ENCODE measurements at regions not wholly inside any gene's neighbourhood (a gene's known extent, or its start where the extent isn't known, plus 50 kb on each side); places are given as distances from the start of the nearest gene placed in this dataset.

- Histone ChIP-seq H3K4me2 (ENCODE audit: low read length) (no peak overlapping the region), H3K27ac (ENCODE audit: low read depth, low read length, poor library complexity, severe bottlenecking) (no peak overlapping the region), H2AFZ (ENCODE audit: low read length) (no peak overlapping the region), H3K4me3 (ENCODE audit: low read depth, low read length, poor library complexity, severe bottlenecking) (no peak overlapping the region), H3K9me2 (ENCODE audit: insufficient read depth, low read length) (no peaks in the 10 kb centered on the region), H4K20me1 (ENCODE audit: insufficient read depth, low read length) (no peaks in the 10 kb centered on the region), H3K4me1 (ENCODE audit: insufficient read depth, low read length, poor library complexity, severe bottlenecking) (no peaks in the 10 kb centered on the region), H3K79me2 (ENCODE audit: insufficient read depth, low read depth, low read length) (no peaks in the 10 kb centered on the region), H3K36me3 (ENCODE audit: insufficient read depth, low read length) (no peaks in the 10 kb centered on the region), H3K9me3 (ENCODE audit: low read length) (no peaks in the 10 kb centered on the region)
- POLR2A ChIA-PET: interaction anchor here (1.0 to 1.4 kb wide), 2 partner anchors 10 to 28 kb away, joined by 3 to 4 read pairs; no protein-coding TSS in a partner anchor
- no TSS peak for BruUV-seq (replicated peaks)
- CTCF ChIA-PET (ENCODE audit: unreplicated experiment): no interaction called here
- TF ChIP-seq CTCF (conservative IDR thresholded peaks at IDR 0.05; ENCODE audit: low read length) (no peak), EZH2phosphoT487 (IDR thresholded peaks at IDR 0.05; ENCODE audit: borderline replicate concordance, low read depth, low read length) (no peak)
- intact Hi-C loops (cut with micrococcal nuclease; ENCODE audit: unreplicated experiment): no loop called here
- no peak for DNase-seq (ENCODE audit: low spot score)
Observed at GRCh38 chr3:6644070-6644929, 216.6 kb upstream of the GRM7 start.

- CTCF ChIA-PET (ENCODE audit: unreplicated experiment): no interaction called here
- no peak overlapping the region for H3K27ac ChIP-seq (ENCODE audit: low read depth, low read length, poor library complexity, severe bottlenecking)
- H3K36me3 ChIP-seq (ENCODE audit: insufficient read depth, low read length): no peaks in the 10 kb centered on the region
- H3K4me1 ChIP-seq (ENCODE audit: insufficient read depth, low read length, poor library complexity, severe bottlenecking): no peaks in the 10 kb centered on the region
- no peaks in the 10 kb centered on the region for H4K20me1 ChIP-seq (ENCODE audit: insufficient read depth, low read length)
- H3K4me3 ChIP-seq (ENCODE audit: low read depth, low read length, poor library complexity, severe bottlenecking): no peak overlapping the region
- no peak for DNase-seq (ENCODE audit: low spot score)
- POLR2A ChIA-PET: interaction anchor here (0.6 to 1.0 kb wide), 2 partner anchors 17 to 96 kb away, joined by 3 read pairs; no protein-coding TSS in a partner anchor
- no peaks in the 10 kb centered on the region for H3K79me2 ChIP-seq (ENCODE audit: insufficient read depth, low read depth, low read length)
- H3K9me2 ChIP-seq (ENCODE audit: insufficient read depth, low read length): no peaks in the 10 kb centered on the region
- no TSS peak for BruUV-seq (replicated peaks)
- H3K9me3 ChIP-seq (ENCODE audit: low read length): 0 out of 2 replicates have a peak, but pooled peaks cover 8% of the 10 kb centered on the region
- TF ChIP-seq CTCF (conservative IDR thresholded peaks at IDR 0.05; ENCODE audit: low read length) (no peak), EZH2phosphoT487 (IDR thresholded peaks at IDR 0.05; ENCODE audit: borderline replicate concordance, low read depth, low read length) (no peak)
- H3K4me2 ChIP-seq (ENCODE audit: low read length): no peak overlapping the region
- no peak overlapping the region for H2AFZ ChIP-seq (ENCODE audit: low read length)
- intact Hi-C loops (cut with micrococcal nuclease; ENCODE audit: unreplicated experiment): no loop called here
Observed at GRCh38 chr3:6654670-6655069, 206.2 kb upstream of the GRM7 start.

- H3K9me3 ChIP-seq (ENCODE audit: low read length): 0 out of 2 replicates have a peak, but pooled peaks cover 8% of the 10 kb centered on the region
- no TSS peak for BruUV-seq (replicated peaks)
- no peaks in the 10 kb centered on the region for H4K20me1 ChIP-seq (ENCODE audit: insufficient read depth, low read length)
- H3K36me3 ChIP-seq (ENCODE audit: insufficient read depth, low read length): no peaks in the 10 kb centered on the region
- H3K4me1 ChIP-seq (ENCODE audit: insufficient read depth, low read length, poor library complexity, severe bottlenecking): no peaks in the 10 kb centered on the region
- ChIA-PET POLR2A (interaction anchor here (0.6 kb wide), 1 partner anchor 1329 kb away, joined by 3 read pairs; no protein-coding TSS in a partner anchor), CTCF (ENCODE audit: unreplicated experiment) (no interaction called here)
- H3K4me2 ChIP-seq (ENCODE audit: low read length): no peak overlapping the region
- DNase-seq (ENCODE audit: low spot score): no peak
- no peak for TF ChIP-seq EZH2phosphoT487 (IDR thresholded peaks at IDR 0.05; ENCODE audit: borderline replicate concordance, low read depth, low read length)
- TF ChIP-seq CTCF (conservative IDR thresholded peaks at IDR 0.05; ENCODE audit: low read length): no peak
- H3K9me2 ChIP-seq (ENCODE audit: insufficient read depth, low read length): no peaks in the 10 kb centered on the region
- H3K27ac ChIP-seq (ENCODE audit: low read depth, low read length, poor library complexity, severe bottlenecking): no peak overlapping the region
- no peak overlapping the region for H3K4me3 ChIP-seq (ENCODE audit: low read depth, low read length, poor library complexity, severe bottlenecking)
- no peaks in the 10 kb centered on the region for H3K79me2 ChIP-seq (ENCODE audit: insufficient read depth, low read depth, low read length)
- H2AFZ ChIP-seq (ENCODE audit: low read length): no peak overlapping the region
- intact Hi-C loops (cut with micrococcal nuclease; ENCODE audit: unreplicated experiment): no loop called here
Observed at GRCh38 chr3:6655275-6655674, 205.6 kb upstream of the GRM7 start.

Data from OCI-LY7 (cell line).